CMK (cell line): ENCODE measurements at regions not wholly inside any gene's neighbourhood (a gene's known extent, or its start where the extent isn't known, plus 50 kb on each side); places are given as distances from the start of the nearest gene placed in this dataset.

Source experiments
- DNase-seq: peaks from one replicate; pipeline ENCODE4 v3.0.0-alpha.2; 2010; ENCODE audit warnings: low read depth

DNA sequence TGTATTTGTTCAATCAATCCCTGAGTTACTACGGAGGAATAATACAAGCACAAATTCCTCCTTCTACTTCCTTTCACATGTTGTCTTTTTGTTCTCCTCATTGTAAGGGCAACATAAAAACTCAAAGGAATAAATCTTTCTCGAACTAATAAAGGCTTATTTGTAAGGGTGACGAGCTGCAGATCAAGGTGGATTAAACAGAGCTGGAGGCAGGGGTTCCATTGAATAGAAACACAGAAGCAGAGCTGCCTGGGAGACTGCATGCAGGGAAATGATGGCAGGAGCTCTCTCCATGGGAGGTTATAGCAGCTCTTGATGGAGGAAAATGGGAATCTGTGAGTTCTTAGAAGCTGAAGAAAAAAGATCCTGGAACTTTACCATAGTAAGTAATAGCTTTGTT, 160.2 kb downstream of the CYYR1 start:
- no peak for DNase-seq

- DNase-seq = no peak
Measured at GRCh38 chr21:26409735-26410134, 163.4 kb downstream of the CYYR1 start.

GRCh38 chr21:26408511-26408910, 164.6 kb downstream of the CYYR1 start:
- no peak for DNase-seq

DNA sequence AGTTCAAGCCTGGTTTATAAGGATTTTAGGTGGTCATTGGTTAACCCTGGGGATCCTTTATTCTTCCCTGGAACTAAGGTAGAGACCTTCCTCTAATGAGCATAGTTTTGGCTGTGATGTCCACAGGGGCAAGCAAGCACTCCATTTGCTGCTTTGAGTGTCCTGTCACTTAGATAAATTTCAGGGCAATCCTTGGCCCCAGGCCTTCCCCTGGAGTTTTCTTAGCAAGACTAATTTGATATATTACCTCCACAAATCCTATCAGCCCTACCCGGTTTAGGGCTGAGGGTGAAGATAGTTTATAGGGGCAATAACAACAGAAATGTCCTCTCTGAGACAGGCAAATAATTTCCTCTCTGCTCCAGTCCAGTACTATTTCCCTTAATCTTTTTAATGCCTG, 166.6 kb downstream of the CYYR1 start:
- DNase-seq = no peak

DNA sequence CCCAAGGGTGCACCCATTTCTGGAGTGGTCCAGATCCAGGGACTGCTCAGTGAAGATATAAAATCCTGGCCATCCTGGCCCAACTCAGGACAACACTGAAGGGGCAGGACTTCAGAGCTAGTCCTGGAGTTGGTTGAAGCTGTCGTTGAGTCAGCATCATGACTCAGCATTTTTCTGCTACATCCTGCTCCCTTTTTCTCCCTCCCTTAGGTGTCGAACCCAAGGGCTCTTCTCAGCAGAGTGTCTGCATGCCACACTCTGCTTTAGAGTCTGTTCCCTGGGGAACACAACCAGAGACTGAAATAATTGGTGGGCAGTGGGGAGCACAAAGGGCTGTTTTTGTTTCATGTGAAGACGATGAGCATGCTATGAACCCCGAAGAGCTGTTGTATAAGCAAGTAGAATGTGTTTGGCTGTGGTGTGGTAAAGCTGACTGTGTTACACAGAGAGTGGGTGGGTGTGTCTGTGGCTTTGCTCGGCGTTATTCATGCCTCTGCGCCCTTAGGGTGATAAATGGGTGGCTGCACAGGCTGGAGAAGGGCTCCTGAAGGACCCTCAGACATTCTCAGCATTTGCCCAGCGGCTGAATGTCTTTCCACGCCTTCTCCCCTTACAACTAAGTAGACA, 167.2 kb downstream of the CYYR1 start:
- peak; percentile 11 for DNase-seq

- no peak for DNase-seq
Measured at GRCh38 chr21:26405071-26405470, 168.0 kb downstream of the CYYR1 start.

DNA sequence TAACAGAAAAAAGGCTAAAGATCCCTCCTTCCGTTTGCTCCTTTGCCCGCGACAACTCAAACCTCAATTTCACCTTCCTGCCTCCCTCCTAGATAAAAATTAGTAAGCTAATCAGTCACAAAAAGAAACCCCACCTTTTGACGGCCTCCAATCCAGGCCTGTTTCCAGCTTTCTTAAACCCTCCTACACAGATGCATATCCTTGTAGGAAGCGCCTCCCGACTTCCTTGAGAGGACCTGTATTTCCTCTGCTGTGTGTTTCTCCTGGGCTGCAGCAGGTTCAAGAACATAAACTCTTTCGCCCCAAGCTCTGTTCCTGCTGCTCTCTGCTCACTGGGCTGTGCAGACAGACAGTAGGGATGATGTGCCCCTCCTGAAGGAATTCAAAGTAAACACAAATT, 168.8 kb downstream of the CYYR1 start:
- no peak for DNase-seq

DNA sequence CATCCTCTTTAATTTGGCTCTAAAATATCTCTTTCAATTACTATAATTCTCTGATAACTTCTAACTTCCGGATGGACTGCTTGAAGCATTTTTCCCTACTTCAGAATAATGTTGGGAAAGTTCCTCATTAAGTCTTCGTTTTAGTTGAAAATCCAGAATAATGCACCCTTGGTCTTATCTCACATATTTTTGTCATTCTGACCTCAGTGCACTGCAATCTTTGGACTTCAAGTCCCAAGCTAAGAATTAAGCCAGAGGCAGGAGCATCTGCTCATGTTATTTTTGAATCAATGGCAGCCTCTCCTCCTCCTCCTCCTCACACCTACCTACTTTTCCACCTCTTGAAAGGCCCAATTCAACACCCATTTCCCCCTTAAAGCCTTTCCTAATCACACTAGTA, 169.8 kb downstream of the CYYR1 start:
- no peak for DNase-seq

DNA sequence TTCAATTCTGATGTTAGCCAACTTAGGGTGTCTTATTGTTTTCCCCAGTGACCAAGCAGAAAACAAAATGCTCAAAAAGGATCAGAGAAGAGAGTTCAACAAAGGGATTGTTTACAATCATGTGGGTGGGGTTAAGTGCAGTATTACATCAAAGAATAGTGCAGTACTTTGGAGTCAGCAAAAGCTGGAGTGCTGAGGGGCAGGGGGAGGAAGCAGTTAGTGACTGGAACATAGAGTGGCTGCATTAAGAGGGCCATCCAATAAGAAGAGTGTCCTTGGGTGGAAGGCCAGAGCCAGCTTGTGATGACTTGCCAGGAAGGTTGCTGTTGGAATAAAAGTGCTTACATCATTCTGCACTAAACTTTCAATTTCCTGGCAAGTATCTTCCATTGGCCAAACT, 175.5 kb downstream of the CYYR1 start:
- DNase-seq = no peak

- DNase-seq = no peak
Measured at GRCh38 chr21:26394341-26394740, 178.7 kb downstream of the CYYR1 start.

- DNase-seq = no peak
Measured at GRCh38 chr21:26391166-26391565, 181.9 kb downstream of the CYYR1 start.

- DNase-seq = no peak
Measured at GRCh38 chr21:26389971-26390641, 183.0 kb downstream of the CYYR1 start.

DNA sequence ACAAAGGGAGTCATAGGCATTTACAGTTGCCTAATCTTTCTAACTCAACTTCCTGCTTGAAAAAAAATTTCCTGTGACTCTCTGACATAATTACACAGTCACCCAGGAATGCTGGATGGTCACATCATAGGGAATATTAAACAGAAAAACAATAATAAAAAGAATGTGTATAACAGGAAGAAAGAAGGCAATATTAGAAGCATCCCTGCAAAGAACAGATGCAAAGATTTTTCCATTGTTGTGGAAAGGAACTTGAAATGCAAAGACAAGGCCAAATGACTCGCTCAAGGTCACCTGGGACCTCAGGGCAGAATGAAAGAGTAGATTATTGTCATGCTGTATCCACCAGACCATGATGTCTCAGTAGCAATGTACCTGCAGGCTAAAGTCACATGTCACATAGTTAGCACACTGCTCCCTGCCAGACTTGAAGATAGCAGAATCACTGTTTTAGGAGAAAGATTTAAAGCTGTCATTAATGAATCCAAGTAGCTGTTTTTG, 184.3 kb downstream of the CYYR1 start:
- no peak for DNase-seq

- DNase-seq = no peak
Measured at GRCh38 chr21:26385721-26386120, 187.4 kb downstream of the CYYR1 start.

- DNase-seq = no peak
Measured at GRCh38 chr21:26379561-26379960, 193.5 kb downstream of the CYYR1 start.

DNA sequence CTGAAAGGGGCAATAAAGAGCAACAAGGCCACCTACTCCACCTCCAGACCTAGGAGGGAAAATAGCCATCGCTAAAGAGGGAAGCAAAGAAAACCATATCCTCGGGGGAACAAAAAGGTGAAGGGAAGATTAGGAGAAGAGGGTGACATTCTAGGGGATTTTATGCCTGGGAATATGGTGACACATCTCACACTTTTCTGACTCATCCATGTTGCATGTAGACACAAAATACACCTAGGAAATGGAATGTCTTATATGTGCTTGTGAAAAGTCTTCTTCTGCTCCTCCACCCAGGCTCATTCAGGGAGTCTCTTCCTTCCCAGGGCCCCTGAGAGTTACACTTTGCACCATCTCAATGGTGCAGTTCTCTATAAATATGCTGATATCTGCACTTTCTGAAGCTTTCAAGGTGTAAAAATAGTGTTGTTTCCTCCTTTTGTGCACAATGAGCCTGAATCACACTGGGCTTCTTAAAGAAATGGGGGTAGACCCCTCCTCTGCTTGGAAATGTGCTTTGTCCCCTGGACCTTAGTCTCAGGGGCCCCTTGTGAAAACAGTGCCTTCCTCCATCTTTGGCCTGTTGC, 195.9 kb downstream of the CYYR1 start:
- DNase-seq = no peak

DNA sequence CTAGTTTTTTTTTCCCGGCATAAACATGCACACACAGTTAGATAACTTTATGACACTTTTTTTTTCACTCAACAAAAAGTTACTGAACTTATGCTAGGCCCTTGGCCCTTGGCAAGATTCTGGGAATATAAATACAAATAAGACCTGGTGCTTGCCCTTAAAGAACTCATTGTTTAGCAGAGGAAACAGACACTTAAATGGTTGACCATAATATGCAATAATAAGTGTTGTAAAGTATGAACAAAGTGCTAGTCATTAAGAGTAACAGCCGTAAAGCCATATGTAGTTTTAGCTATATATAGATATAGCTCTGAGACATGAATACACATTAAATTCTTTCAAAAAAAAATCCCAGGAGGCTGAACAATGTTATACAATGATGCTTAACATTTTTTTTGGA, 198.3 kb downstream of the CYYR1 start:
- no peak for DNase-seq

GRCh38 chr21:26368591-26369320, 198.2 kb upstream of the APP start:
- DNase-seq = no peak

- DNase-seq = no peak
Measured at GRCh38 chr21:26366781-26367180, 196.2 kb upstream of the APP start.

- DNase-seq = no peak
Measured at GRCh38 chr21:26365849-26366248, 195.3 kb upstream of the APP start.

- no peak for DNase-seq
Measured at GRCh38 chr21:26351661-26352060, 181.1 kb upstream of the APP start.

DNA sequence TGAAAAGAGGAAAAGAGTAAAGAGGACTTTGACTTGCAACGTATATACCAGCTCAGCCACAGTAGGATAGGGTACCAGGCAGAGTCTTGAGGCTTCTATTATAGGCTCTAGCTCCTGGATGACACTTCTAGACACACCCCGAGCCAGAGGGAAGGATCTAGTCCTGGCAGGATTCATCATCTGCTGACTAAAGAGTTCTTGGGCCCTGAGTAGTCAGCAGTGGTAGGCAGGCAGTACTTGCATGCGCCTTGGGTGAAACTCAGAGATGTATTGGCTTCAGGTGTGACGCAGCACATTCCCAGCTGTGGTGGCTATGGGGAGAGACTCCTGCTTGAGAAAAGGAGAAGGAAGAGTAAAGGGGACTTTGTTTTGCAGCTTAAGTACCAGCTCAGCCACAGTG, 162.3 kb upstream of the APP start:
- DNase-seq = no peak
